ENCODE measurements at regions not wholly inside any gene's neighbourhood (a gene's known extent, or its start where the extent isn't known, plus 50 kb on each side); places are given as distances from the start of the nearest gene placed in this dataset.

DNA sequence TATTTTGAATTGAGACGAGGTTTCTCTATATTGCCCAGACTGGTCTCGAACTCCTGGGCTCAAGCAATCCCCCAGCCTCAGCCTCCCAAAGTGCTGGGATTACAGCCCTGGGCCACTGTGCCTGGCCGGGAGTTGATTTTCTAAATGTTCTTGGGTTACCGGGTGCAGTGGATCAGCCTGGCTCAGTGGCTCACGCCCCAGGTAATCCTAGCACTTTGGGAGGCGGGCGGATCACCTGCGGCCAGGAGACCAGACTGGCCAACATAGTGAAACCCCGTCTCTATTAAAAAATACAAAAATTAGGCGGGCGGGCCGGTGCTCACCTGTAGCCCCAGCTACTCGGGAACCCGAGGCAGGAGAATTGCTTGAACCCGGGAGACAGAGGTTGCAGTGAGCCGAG is 106.9 kb upstream of the LARP1 start (continued):
- TF ChIP-seq, protein P1, sequence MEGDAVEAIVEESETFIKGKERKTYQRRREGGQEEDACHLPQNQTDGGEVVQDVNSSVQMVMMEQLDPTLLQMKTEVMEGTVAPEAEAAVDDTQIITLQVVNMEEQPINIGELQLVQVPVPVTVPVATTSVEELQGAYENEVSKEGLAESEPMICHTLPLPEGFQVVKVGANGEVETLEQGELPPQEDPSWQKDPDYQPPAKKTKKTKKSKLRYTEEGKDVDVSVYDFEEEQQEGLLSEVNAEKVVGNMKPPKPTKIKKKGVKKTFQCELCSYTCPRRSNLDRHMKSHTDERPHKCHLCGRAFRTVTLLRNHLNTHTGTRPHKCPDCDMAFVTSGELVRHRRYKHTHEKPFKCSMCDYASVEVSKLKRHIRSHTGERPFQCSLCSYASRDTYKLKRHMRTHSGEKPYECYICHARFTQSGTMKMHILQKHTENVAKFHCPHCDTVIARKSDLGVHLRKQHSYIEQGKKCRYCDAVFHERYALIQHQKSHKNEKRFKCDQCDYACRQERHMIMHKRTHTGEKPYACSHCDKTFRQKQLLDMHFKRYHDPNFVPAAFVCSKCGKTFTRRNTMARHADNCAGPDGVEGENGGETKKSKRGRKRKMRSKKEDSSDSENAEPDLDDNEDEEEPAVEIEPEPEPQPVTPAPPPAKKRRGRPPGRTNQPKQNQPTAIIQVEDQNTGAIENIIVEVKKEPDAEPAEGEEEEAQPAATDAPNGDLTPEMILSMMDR (IDR thresholded peaks at IDR 0.05; ENCODE audit: control extremely low read depth in 1 of 3, insufficient read depth in 1 of 3, low read depth in 1 of 3, low read length in 3 of 3) = no peak
- TF ChIP-seq SRF (IDR thresholded peaks at IDR 0.05; ENCODE audit: low read depth, low read length) (no peak), TEAD4 (IDR thresholded peaks at IDR 0.05; ENCODE audit: low read depth, low read length) (no peak)
